ENCODE measurements at regions not wholly inside any gene's neighbourhood (a gene's known extent, or its start where the extent isn't known, plus 50 kb on each side); places are given as distances from the start of the nearest gene placed in this dataset.

DNA sequence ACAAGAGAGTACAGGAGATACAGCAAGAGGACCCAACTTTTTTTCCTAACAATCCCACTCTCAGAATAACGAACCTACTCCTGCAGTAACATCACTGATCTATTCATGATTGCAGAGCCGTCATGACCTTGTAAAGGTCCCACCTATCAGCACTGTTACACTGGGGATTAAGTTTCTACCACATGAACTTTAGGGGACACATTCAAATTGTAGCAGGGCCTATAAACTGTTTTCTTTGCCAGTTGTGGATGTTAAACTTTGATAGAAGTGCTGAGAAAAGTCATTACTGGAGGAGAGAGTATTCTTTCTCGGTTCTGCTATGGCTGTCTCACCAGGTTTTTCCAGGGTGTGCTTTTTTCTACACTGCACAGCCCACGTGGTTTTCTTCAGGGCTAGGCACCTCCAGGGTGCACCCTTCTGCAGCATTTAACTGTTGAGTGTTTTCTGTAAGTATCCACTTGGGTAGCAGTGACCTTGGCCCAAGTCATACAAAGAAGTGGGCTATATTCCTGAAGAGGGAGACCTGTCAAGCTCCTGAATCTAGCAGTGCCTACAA, 131.6 kb upstream of the AHR start:
- TF ChIP-seq POLR2A (IDR thresholded peaks at IDR 0.05): no peak
- no peak for TF ChIP-seq CTCF (IDR thresholded peaks at IDR 0.05)
- TF ChIP-seq POLR2AphosphoS5 (IDR thresholded peaks at IDR 0.05; ENCODE audit: insufficient read depth in 1 of 2, low read depth in 1 of 2): no peak

Data from vagina (tissue), 2 donors.